Stimulated activated CD4-positive, alpha-beta T cell treated with anti-CD3 and anti-CD28 coated beads, TNF-alpha, amount 100 ng/mL, for 4 hours (primary cell): ENCODE measurements at regions not wholly inside any gene's neighbourhood (a gene's known extent, or its start where the extent isn't known, plus 50 kb on each side); places are given as distances from the start of the nearest gene placed in this dataset.
"Not testable (repeated sequence)": the region's sequence is repeated elsewhere in the genome, so short reads cannot be mapped to it uniquely, and the experiment has no call there.

ENCODE experiments used
- DNase-seq, 3 experiments: peaks; one replicate each; pipeline ENCODE4 v3.0.0-alpha.2; 2020; ENCODE audit warnings: low read depth in 3 of 3

- no peak for DNase-seq
Measured at GRCh38 chr10:63920926-63921325, 399.7 kb downstream of the REEP3 start.

GRCh38 chr10:63921908-63922467 is 400.8 kb downstream of the REEP3 start:
- DNase-seq = no peak

- DNase-seq = no peak
Measured at GRCh38 chr10:63922468-63923284, 401.5 kb downstream of the REEP3 start.

- no peak for DNase-seq
Measured at GRCh38 chr10:63929831-63930467, 408.7 kb downstream of the REEP3 start.

- no peak for DNase-seq
Measured at GRCh38 chr10:63930584-63930983, 409.4 kb downstream of the REEP3 start.

- DNase-seq = no peak
Measured at GRCh38 chr10:63935705-63936104, 414.5 kb downstream of the REEP3 start.

GRCh38 chr10:63940277-63940922 is 419.2 kb downstream of the REEP3 start:
- no peak for DNase-seq

- no peak for DNase-seq
Measured at GRCh38 chr10:63964406-63964805, 443.2 kb downstream of the REEP3 start.

GRCh38 chr10:63965846-63966245 is 444.6 kb downstream of the REEP3 start:
- no peak for DNase-seq

- no peak for DNase-seq
Measured at GRCh38 chr10:63972949-63973827, 452.0 kb downstream of the REEP3 start.

- DNase-seq = no peak
Measured at GRCh38 chr10:63976538-63976937, 455.3 kb downstream of the REEP3 start.

- no peak for DNase-seq
Measured at GRCh38 chr10:63977329-63977923, 456.2 kb downstream of the REEP3 start.

GRCh38 chr10:63980870-63981269 is 459.7 kb downstream of the REEP3 start:
- DNase-seq = not testable (repeated sequence)

- not testable (repeated sequence) for DNase-seq
Measured at GRCh38 chr10:63984061-63984460, 462.9 kb downstream of the REEP3 start.

- no peak for DNase-seq
Measured at GRCh38 chr10:63986536-63986935, 465.3 kb downstream of the REEP3 start.

GRCh38 chr10:63987212-63987611 is 466.0 kb downstream of the REEP3 start:
- DNase-seq = no peak

GRCh38 chr10:63994371-63994770 is 473.2 kb downstream of the REEP3 start:
- DNase-seq = no peak

- no peak for DNase-seq
Measured at GRCh38 chr10:64007157-64007556, 486.0 kb downstream of the REEP3 start.

- DNase-seq = no peak
Measured at GRCh38 chr10:64010711-64011110, 489.5 kb downstream of the REEP3 start.

- no peak for DNase-seq
Measured at GRCh38 chr10:64011912-64012714, 490.9 kb downstream of the REEP3 start.
